HepG2 (cell line): ENCODE measurements at regions not wholly inside any gene's neighbourhood (a gene's known extent, or its start where the extent isn't known, plus 50 kb on each side); places are given as distances from the start of the nearest gene placed in this dataset.

ENCODE experiments used
- ATAC-seq: fragments of 200-7000 bp; cut with Tn5 transposase; 3 replicates; pipeline ENCODE4 v1.9.1; 2020; ENCODE audit warnings: mild to moderate bottlenecking, moderate library complexity
- BruUV-seq: library from RNA; stranded (reverse); fragments of 400-500 nt; replicated peaks from 2 replicates; lab custom pipeline; 2021; lab: Mats Ljungman, UMichigan
- CTCF ChIA-PET: fragments of 300-600 bp; formaldehyde crosslinking; extraction: SDS; loops from one replicate; lab custom pipeline; 2021; ENCODE audit warnings: low total read pairs, inconsistent platforms, low intra/inter-chr PET ratio; lab: Yijun Ruan, JAX
- POLR2A ChIA-PET: fragments of 350-600 bp; sonication (Branson Sonifier 250); formaldehyde crosslinking; loops from one replicate; lab custom pipeline; 2020; ENCODE audit warnings: antibody characterized with exemption, inconsistent platforms; lab: Yijun Ruan, JAX
- DNase-seq: peaks from one replicate; pipeline ENCODE4 v3.0.0-alpha.2; 2015; ENCODE audit warnings: low spot score
- FAIRE-seq: peaks from 3 replicates; lab custom pipeline; 2011; peaks lifted over from hg19 to GRCh38; lab: Jason Lieb, UNC
- H2AFZ ChIP-seq: one replicate; pipeline ENCODE4 v1.6.1; 2011; ENCODE audit warnings: low read length, inconsistent platforms
- H3K27ac ChIP-seq: fragments of 300-600 bp; 3 replicates; pipeline ENCODE4 v1.8.0; 2011; ENCODE audit warnings: mixed run types, mild to moderate bottlenecking, mixed read lengths, low read length, inconsistent platforms; ENCODE audit not compliant: insufficient read depth; ENCODE audit errors: extremely low read length
- H3K27me3 ChIP-seq, 2 experiments: fragments of 200-600 bp in 1 of 2; 2 replicates in 1 of 2; 3 replicates in 1 of 2; pipeline versions ENCODE4 v1.6.0 to v1.8.0; 2011; ENCODE audit warnings: low read length in 2 of 2, mild to moderate bottlenecking in 2 of 2, moderate library complexity in 2 of 2, inconsistent platforms in 1 of 2; ENCODE audit not compliant: insufficient read depth in 2 of 2, control insufficient read depth in 1 of 2
- H3K36me3 ChIP-seq, 2 experiments: fragments of 200-600 bp in 1 of 2; replicated peaks in 1 of 2; 2 replicates in 1 of 2; 3 replicates in 1 of 2; pipeline versions ENCODE4 v1.5.1 to v1.8.0; 2011; ENCODE audit warnings: low read length in 2 of 2, inconsistent platforms in 1 of 2; ENCODE audit not compliant: insufficient read depth in 2 of 2, control insufficient read depth in 1 of 2
- H3K4me1 ChIP-seq: 2 replicates; pipeline ENCODE4 v1.5.1; 2012; ENCODE audit warnings: low read length, inconsistent platforms; ENCODE audit not compliant: insufficient read depth
- H3K4me2 ChIP-seq: 2 replicates; pipeline ENCODE4 v1.6.0; 2011; ENCODE audit warnings: low read depth, low read length, inconsistent platforms
- H3K4me3 ChIP-seq, 3 experiments: fragments of 200-600 bp in 1 of 3; sonication (generic), shearing (Covaris generic) in 1 of 3; replicated peaks in 1 of 3; 2 replicates each; pipeline ENCODE4 v1.5.1; 2011 to 2016; ENCODE audit warnings: low read length in 3 of 3, inconsistent platforms in 2 of 3, low read depth in 2 of 3, mild to moderate bottlenecking in 2 of 3, control low read depth in 1 of 3, mixed read lengths in 1 of 3; ENCODE audit not compliant: insufficient read depth in 1 of 3
- H3K79me2 ChIP-seq: one replicate; pipeline ENCODE4 v1.6.1; 2011; ENCODE audit warnings: low read length, inconsistent platforms; ENCODE audit not compliant: insufficient read depth
- H3K9ac ChIP-seq: 2 replicates; pipeline ENCODE4 v1.6.0; 2011; ENCODE audit warnings: mild to moderate bottlenecking, low read depth, low read length, inconsistent platforms; ENCODE audit not compliant: insufficient read depth
- H3K9me3 ChIP-seq: 2 replicates; pipeline ENCODE4 v1.5.1; 2012; ENCODE audit warnings: mild to moderate bottlenecking, low read length
- H4K20me1 ChIP-seq: 2 replicates; pipeline ENCODE4 v1.6.0; 2011; ENCODE audit warnings: inconsistent platforms, mild to moderate bottlenecking, low read length, moderate library complexity; ENCODE audit not compliant: insufficient read depth
- CSRNP2 ChIP-seq: sonication (generic); formaldehyde crosslinking; conservative IDR thresholded peaks from 2 replicates; pipeline ENCODE4 v1.8.0; 2022; ENCODE audit warnings: low read depth, missing genetic modification reagents
- FOXJ3 ChIP-seq: sonication (generic); formaldehyde crosslinking; IDR thresholded peaks from 2 replicates; pipeline ENCODE4 v1.4.0; 2020; ENCODE audit warnings: missing genetic modification reagents, mild to moderate bottlenecking, borderline replicate concordance
- FOXO4 ChIP-seq: sonication (generic); formaldehyde crosslinking; conservative IDR thresholded peaks from 2 replicates; pipeline ENCODE4 v1.8.1; 2023; ENCODE audit warnings: missing genetic modification reagents
- GABPA ChIP-seq, 2 experiments: IDR thresholded peaks; 2 replicates each; pipeline ENCODE4 v1.6.1; 2011 to 2016; ENCODE audit warnings: low read depth in 2 of 2, low read length in 1 of 2, missing biosample characterization in 1 of 2, missing genetic modification characterization in 1 of 2
- HMGXB4 ChIP-seq, 2 experiments: sonication (generic) in 1 of 2; formaldehyde crosslinking in 1 of 2; IDR thresholded peaks; 2 replicates each; pipeline versions ENCODE4 v1.4.0 to v1.6.1; 2018 to 2020; ENCODE audit warnings: missing genetic modification reagents in 2 of 2, borderline replicate concordance in 1 of 2, low read depth in 1 of 2, mild to moderate bottlenecking in 1 of 2, missing biosample characterization in 1 of 2
- JDP2 ChIP-seq: sonication (generic); formaldehyde crosslinking; IDR thresholded peaks from 2 replicates; pipeline ENCODE4 v1.8.1; 2022; ENCODE audit warnings: missing genetic modification reagents, borderline replicate concordance
- KDM1A ChIP-seq: IDR thresholded peaks from 2 replicates; pipeline ENCODE4 v1.6.1; 2016; ENCODE audit warnings: missing compliant biosample characterization
- KIAA2018 ChIP-seq: sonication (generic); formaldehyde crosslinking; IDR thresholded peaks from 2 replicates; pipeline ENCODE4 v1.5.0; 2020; ENCODE audit warnings: mild to moderate bottlenecking, missing genetic modification reagents, borderline replicate concordance
- RFXAP ChIP-seq: sonication (generic); formaldehyde crosslinking; IDR thresholded peaks from 2 replicates; pipeline ENCODE4 v1.4.0; 2020; ENCODE audit warnings: missing genetic modification reagents, borderline replicate concordance
- RXRA ChIP-seq: sonication (generic); formaldehyde crosslinking; IDR thresholded peaks from 2 replicates; pipeline ENCODE4 v1.5.1; 2020; ENCODE audit warnings: missing genetic modification reagents
- SETDB1 ChIP-seq: sonication (generic); formaldehyde crosslinking; IDR thresholded peaks from 2 replicates; pipeline ENCODE4 v1.5.1; 2020; ENCODE audit warnings: missing genetic modification reagents, mild to moderate bottlenecking, borderline replicate concordance
- WGBS: methylation state at CpG from one replicate; pipeline ENCODE4 v1.1.6; 2017; ENCODE audit warnings: low lambda C conversion rate; 5-methylcytosine and 5-hydroxymethylcytosine counted together
- in situ Hi-C: cut with HindIII; loops from 2 replicates; pipeline ENCODE4 v1.10.0; 2017; ENCODE audit warnings: low pct_unique_long_range_greater_than_20kb; ENCODE audit not compliant: extremely low pct_ligation_motif_present
- intact Hi-C: fragments of 100-400 bp; cut with micrococcal nuclease; formaldehyde crosslinking; loops from one replicate; pipeline ENCODE4 v1.10.0; 2022; ENCODE audit not compliant: unreplicated experiment

GRCh38 chr6:147678253-147678652 is 169.8 kb downstream of the SAMD5 start:
- Histone ChIP-seq H4K20me1 (no peaks in the 10 kb centered on the region; the same call in 1 of the 2 replicates), H3K9ac (no peak overlapping the region), H3K4me2 (no peak overlapping the region), H3K79me2 (no peaks in the 10 kb centered on the region), H3K4me1 (no peaks in the 10 kb centered on the region), H2AFZ (no peak overlapping the region), H3K27ac (no peak overlapping the region), H3K36me3 (no peaks in the 10 kb centered on the region), H3K4me3 (no peak overlapping the region), H3K9me3 (no peaks in the 10 kb centered on the region), H3K27me3 (no peaks in the 10 kb centered on the region)
- WGBS = 33% methylated on average over 1 of the region's 1 CpG
- POLR2A ChIA-PET = no interaction called here
- FAIRE-seq (no peak), DNase-seq (no peak), ATAC-seq (no peak)
- CTCF ChIA-PET = no interaction called here
- BruUV-seq = no TSS peak
- intact Hi-C loops = no loop called here
- in situ Hi-C loops = no loop called here
- TF ChIP-seq GABPA (IDR thresholded peaks at IDR 0.05; ENCODE audit: low read depth, low read length) = no peak
- no peak for TF ChIP-seq GABPA (CRISPR knock-in tag; IDR thresholded peaks at IDR 0.05; ENCODE audit: low read depth)
- no peak for TF ChIP-seq HMGXB4 (CRISPR knock-in tag; IDR thresholded peaks at IDR 0.05; ENCODE audit: borderline replicate concordance in 1 of 2, low read depth in 1 of 2)
- no peak for TF ChIP-seq RFXAP (CRISPR knock-in tag)
- TF ChIP-seq SETDB1 (CRISPR knock-in tag) = no peak
- TF ChIP-seq CSRNP2 (CRISPR knock-in tag) = no peak
- TF ChIP-seq KIAA2018 (CRISPR knock-in tag) = no peak
- TF ChIP-seq FOXO4 (CRISPR knock-in tag) = no peak
- no peak for TF ChIP-seq RXRA (CRISPR knock-in tag)
- TF ChIP-seq KDM1A (CRISPR knock-in tag) = no peak
- TF ChIP-seq FOXJ3 (CRISPR knock-in tag) = no peak
- TF ChIP-seq JDP2 (CRISPR knock-in tag) = no peak
